H9 (cell line): ENCODE measurements at regions not wholly inside any gene's neighbourhood (a gene's known extent, or its start where the extent isn't known, plus 50 kb on each side); places are given as distances from the start of the nearest gene placed in this dataset.

Experiments used
- DNase-seq: peaks from one replicate; pipeline ENCODE4 v3.0.0-alpha.2; 2017
- H2AFZ ChIP-seq: one replicate; pipeline ENCODE4 v1.6.1; 2013; ENCODE audit warnings: mild to moderate bottlenecking, low read length, control low read depth, moderate library complexity
- H2AK5ac ChIP-seq: 2 replicates; pipeline ENCODE4 v1.6.1; 2013; ENCODE audit warnings: low read length, control low read depth, mixed read lengths; ENCODE audit not compliant: insufficient read length
- H2BK120ac ChIP-seq: one replicate; pipeline ENCODE4 v1.6.1; 2013; ENCODE audit warnings: low read depth, mild to moderate bottlenecking, low read length, control low read depth, inconsistent platforms; ENCODE audit not compliant: poor library complexity, severe bottlenecking
- H2BK12ac ChIP-seq: 2 replicates; pipeline ENCODE4 v1.6.1; 2013; ENCODE audit warnings: low read length, control low read depth, mixed read lengths, low read depth; ENCODE audit not compliant: insufficient read length
- H2BK15ac ChIP-seq: 2 replicates; pipeline ENCODE4 v1.6.1; 2013; ENCODE audit warnings: low read depth, low read length, control low read depth
- H2BK20ac ChIP-seq: one replicate; pipeline ENCODE4 v1.6.1; 2013; ENCODE audit warnings: low read depth, mild to moderate bottlenecking, low read length, control low read depth, inconsistent platforms; ENCODE audit not compliant: poor library complexity, severe bottlenecking
- H2BK5ac ChIP-seq: 2 replicates; pipeline ENCODE4 v1.6.1; 2013; ENCODE audit warnings: low read length, control low read depth, mixed read lengths; ENCODE audit not compliant: insufficient read length
- H3K14ac ChIP-seq: 2 replicates; pipeline ENCODE4 v1.6.1; 2013; ENCODE audit warnings: low read length, control low read depth; ENCODE audit not compliant: insufficient read depth
- H3K18ac ChIP-seq: 2 replicates; pipeline ENCODE4 v1.6.1; 2013; ENCODE audit warnings: low read depth, mild to moderate bottlenecking, mixed read lengths, low read length, control low read depth; ENCODE audit not compliant: insufficient read length
- H3K23ac ChIP-seq: 2 replicates; pipeline ENCODE4 v1.6.1; 2013; ENCODE audit warnings: low read length, control low read depth, mixed read lengths, low read depth; ENCODE audit not compliant: insufficient read length
- H3K23me2 ChIP-seq: 2 replicates; pipeline ENCODE4 v1.6.1; 2013; ENCODE audit warnings: low read depth, mild to moderate bottlenecking, mixed read lengths, low read length, control low read depth; ENCODE audit not compliant: insufficient read length, poor library complexity, severe bottlenecking
- H3K27ac ChIP-seq: 2 replicates; pipeline ENCODE4 v1.5.1; 2013; ENCODE audit warnings: low read length, control low read depth, mixed read lengths, low read depth; ENCODE audit not compliant: insufficient read length
- H3K27me3 ChIP-seq: 2 replicates; pipeline ENCODE4 v1.6.1; 2013; ENCODE audit warnings: low read length, control low read depth, inconsistent platforms; ENCODE audit not compliant: insufficient read depth
- H3K4ac ChIP-seq: 2 replicates; pipeline ENCODE4 v1.6.1; 2013; ENCODE audit warnings: low read depth, mild to moderate bottlenecking, control low read depth, inconsistent platforms, low read length, moderate library complexity
- H3K4me1 ChIP-seq: 2 replicates; pipeline ENCODE4 v1.6.1; 2013; ENCODE audit warnings: low read length, control low read depth, inconsistent platforms; ENCODE audit not compliant: insufficient read depth
- H3K4me2 ChIP-seq: 2 replicates; pipeline ENCODE4 v1.6.1; 2013; ENCODE audit warnings: low read length, control low read depth, mixed read lengths; ENCODE audit not compliant: insufficient read length, insufficient read depth
- H3K56ac ChIP-seq: 2 replicates; pipeline ENCODE4 v1.6.1; 2013; ENCODE audit warnings: low read depth, mild to moderate bottlenecking, mixed read lengths, low read length, control low read depth; ENCODE audit not compliant: insufficient read length
- H3K79me1 ChIP-seq: 2 replicates; pipeline ENCODE4 v1.6.1; 2013; ENCODE audit warnings: low read depth, mild to moderate bottlenecking, moderate library complexity, low read length, control low read depth, inconsistent platforms; ENCODE audit not compliant: insufficient read depth, poor library complexity, severe bottlenecking
- H3K79me2 ChIP-seq: 2 replicates; pipeline ENCODE4 v1.6.1; 2013; ENCODE audit warnings: low read length, control low read depth, inconsistent platforms; ENCODE audit not compliant: insufficient read depth
- H3K9ac ChIP-seq: 2 replicates; pipeline ENCODE4 v1.6.1; 2013; ENCODE audit warnings: low read length, control low read depth, mixed read lengths; ENCODE audit not compliant: insufficient read length; ENCODE audit errors: extremely low read depth
- H3K9me3 ChIP-seq: one replicate; pipeline ENCODE4 v1.6.1; 2013; ENCODE audit warnings: low read depth, low read length, inconsistent platforms; ENCODE audit not compliant: control insufficient read depth
- H3T11ph ChIP-seq: one replicate; pipeline ENCODE4 v1.6.1; 2013; ENCODE audit warnings: mild to moderate bottlenecking, low read length, control low read depth, inconsistent platforms
- H4K20me1 ChIP-seq: one replicate; pipeline ENCODE4 v1.6.1; 2013; ENCODE audit not compliant: control insufficient read depth, insufficient read length, insufficient read depth
- H4K5ac ChIP-seq: 2 replicates; pipeline ENCODE4 v1.6.1; 2013; ENCODE audit warnings: low read depth, mild to moderate bottlenecking, mixed read lengths, low read length, control low read depth; ENCODE audit not compliant: insufficient read length
- H4K8ac ChIP-seq: replicated peaks from 2 replicates; pipeline ENCODE4 v1.6.1; 2013; ENCODE audit warnings: low read length, control low read depth, mixed read lengths, low read depth; ENCODE audit not compliant: insufficient read length
- H4K91ac ChIP-seq: 2 replicates; pipeline ENCODE4 v1.6.1; 2013; ENCODE audit warnings: low read depth, mild to moderate bottlenecking, moderate library complexity, mixed read lengths, low read length, control low read depth; ENCODE audit not compliant: insufficient read length
- H3K27ac Mint-ChIP-seq, 3 experiments: 2 replicates in 2 of 3; 3 replicates in 1 of 3; pipeline ENCODE4 v1.8.0; 2020 to 2021; ENCODE audit warnings: mixed read lengths in 3 of 3, mild to moderate bottlenecking in 1 of 3, moderate library complexity in 1 of 3
- H3K27me3 Mint-ChIP-seq: 2 replicates; pipeline ENCODE4 v1.8.0; 2021; ENCODE audit warnings: low read depth, mild to moderate bottlenecking, moderate library complexity, mixed read lengths
- H3K36me3 Mint-ChIP-seq, 3 experiments: 2 replicates in 2 of 3; 3 replicates in 1 of 3; pipeline ENCODE4 v1.8.0; 2020 to 2021; ENCODE audit warnings: low read depth in 3 of 3, mixed read lengths in 3 of 3; ENCODE audit not compliant: insufficient read depth in 1 of 3
- H3K4me1 Mint-ChIP-seq, 2 experiments: 2 replicates each; pipeline ENCODE4 v1.8.0; 2020; ENCODE audit warnings: mixed read lengths in 2 of 2
- H3K4me3 Mint-ChIP-seq, 2 experiments: 2 replicates in 1 of 2; 3 replicates in 1 of 2; pipeline ENCODE4 v1.8.0; 2020 to 2021; ENCODE audit warnings: mild to moderate bottlenecking in 2 of 2, mixed read lengths in 2 of 2, moderate library complexity in 1 of 2
- H3K9me3 Mint-ChIP-seq, 2 experiments: 2 replicates in 1 of 2; 3 replicates in 1 of 2; pipeline ENCODE4 v1.8.0; 2020; ENCODE audit warnings: mild to moderate bottlenecking in 2 of 2, mixed read lengths in 2 of 2, moderate library complexity in 1 of 2
- CTCF ChIP-seq: fragments of 200-600 bp; sonication (generic); conservative IDR thresholded peaks from 3 replicates; pipeline ENCODE4 v1.8.0; 2021; ENCODE audit warnings: antibody characterized with exemption, mild to moderate bottlenecking
- WGBS: extraction: QIAGEN DNeasy Blood & Tissue Kit; methylation state at CpG from one replicate; pipeline ENCODE4 v1.1.7; 2013; ENCODE audit warnings: missing lambda C conversion rate, low lambda C conversion rate, mixed read lengths; ENCODE audit not compliant: insufficient read length; ENCODE audit errors: extremely low coverage; 5-methylcytosine and 5-hydroxymethylcytosine counted together

GRCh38 chr20:40056171-40056570 is 632.9 kb downstream of the MAFB start:
- no peaks in the 10 kb centered on the region for H3K27me3 ChIP-seq
- no peaks in the 10 kb centered on the region for H3K23me2 ChIP-seq
- no peak overlapping the region for H3K56ac ChIP-seq
- H3K79me2 ChIP-seq = no peaks in the 10 kb centered on the region
- H4K91ac ChIP-seq = no peak overlapping the region
- H3K14ac ChIP-seq = no peak overlapping the region
- H4K20me1 ChIP-seq = no peaks in the 10 kb centered on the region
- no peak overlapping the region for H3K4ac ChIP-seq
- no peak overlapping the region for H2BK12ac ChIP-seq
- H3K4me1 ChIP-seq = no peaks in the 10 kb centered on the region
- H4K5ac ChIP-seq = no peak overlapping the region
- no peaks in the 10 kb centered on the region for H3K4me1 Mint-ChIP-seq
- no peak overlapping the region for H3T11ph ChIP-seq
- no peak overlapping the region for H3K18ac ChIP-seq
- no peak overlapping the region for H2BK15ac ChIP-seq
- H2BK120ac ChIP-seq = no peak overlapping the region
- H3K27ac ChIP-seq = no peak overlapping the region
- H3K9ac ChIP-seq = no peak overlapping the region
- no peak for TF ChIP-seq CTCF
- no peaks in the 10 kb centered on the region for H3K27me3 Mint-ChIP-seq
- H4K8ac ChIP-seq = no peak overlapping the region
- no peaks in the 10 kb centered on the region for H3K79me1 ChIP-seq
- no CpG with 5 or more reads among the region's 1 CpG for WGBS
- no peak overlapping the region for H3K23ac ChIP-seq
- H2BK5ac ChIP-seq = no peak overlapping the region
- H2AFZ ChIP-seq = no peak overlapping the region
- no peak overlapping the region for H3K4me3 Mint-ChIP-seq
- H2BK20ac ChIP-seq = no peak overlapping the region
- peaks cover 16 to 25% of the 10 kb centered on the region in 2 experiments for H3K9me3 Mint-ChIP-seq
- DNase-seq = no peak
- no peak overlapping the region for H2AK5ac ChIP-seq
- H3K36me3 Mint-ChIP-seq = peaks cover 8 to 22% (median 21%) of the 10 kb centered on the region in 3 experiments
- no peak overlapping the region for H3K4me2 ChIP-seq
- peaks cover 11% of the 10 kb centered on the region for H3K9me3 ChIP-seq
- no peak overlapping the region for H3K27ac Mint-ChIP-seq
